Liver (tissue), 8 donors: ENCODE measurements at regions not wholly inside any gene's neighbourhood (a gene's known extent, or its start where the extent isn't known, plus 50 kb on each side); places are given as distances from the start of the nearest gene placed in this dataset.

Source experiments
- DNase-seq: peaks from one replicate; pipeline ENCODE4 v3.0.0-alpha.2; 2017; ENCODE audit warnings: low spot score
- H3K27ac ChIP-seq, 2 donors: one replicate each; pipeline ENCODE4 v1.7.0; 2013; ENCODE audit warnings: inconsistent platforms in 2 of 2, low read length in 2 of 2, control low read depth in 1 of 2, low read depth in 1 of 2, mild to moderate bottlenecking in 1 of 2
- H3K27me3 ChIP-seq, 4 donors: one replicate each; pipeline versions ENCODE4 v1.6.1 to v1.7.0; 2013; ENCODE audit warnings: low read length in 3 of 4, inconsistent platforms in 1 of 4, mild to moderate bottlenecking in 1 of 4, moderate library complexity in 1 of 4; ENCODE audit not compliant: control insufficient read depth in 4 of 4, insufficient read depth in 4 of 4
- H3K36me3 ChIP-seq, 4 donors: one replicate each; pipeline versions ENCODE4 v1.6.1 to v1.7.0; 2013; ENCODE audit warnings: low read length in 3 of 4, mild to moderate bottlenecking in 3 of 4, low read depth in 1 of 4, moderate library complexity in 1 of 4; ENCODE audit not compliant: control insufficient read depth in 4 of 4, insufficient read depth in 3 of 4
- H3K4me1 ChIP-seq, 4 donors: one replicate each; pipeline versions ENCODE4 v1.6.1 to v1.7.0; 2013; ENCODE audit warnings: low read length in 3 of 4, mild to moderate bottlenecking in 3 of 4, moderate library complexity in 1 of 4; ENCODE audit not compliant: control insufficient read depth in 4 of 4, insufficient read depth in 4 of 4
- H3K4me3 ChIP-seq, 3 donors: one replicate each; pipeline versions ENCODE4 v1.6.1 to v1.7.0; 2013; ENCODE audit warnings: low read length in 3 of 3, control low read depth in 1 of 3, low read depth in 1 of 3, mild to moderate bottlenecking in 1 of 3
- H3K9ac ChIP-seq, 2 donors: one replicate each; pipeline ENCODE4 v1.7.0; 2013; ENCODE audit warnings: low read length in 2 of 2, mild to moderate bottlenecking in 2 of 2, moderate library complexity in 2 of 2, control low read depth in 1 of 2, low read depth in 1 of 2
- H3K9me3 ChIP-seq, 4 donors: one replicate each; pipeline versions ENCODE4 v1.6.1 to v1.7.0; 2013; ENCODE audit warnings: low read length in 3 of 4; ENCODE audit not compliant: control insufficient read depth in 4 of 4
- HNF4A ChIP-seq, 2 donors: conservative IDR thresholded peaks; 2 replicates each; pipeline ENCODE4 v1.6.1; 2016; ENCODE audit warnings: antibody characterized with exemption in 2 of 2, mild to moderate bottlenecking in 2 of 2
- HNF4G ChIP-seq: IDR thresholded peaks from 2 replicates; pipeline ENCODE4 v1.6.1; 2016; ENCODE audit warnings: antibody characterized with exemption
- JUND ChIP-seq, 2 donors: IDR thresholded peaks; 2 replicates each; pipeline ENCODE4 v1.6.1; 2016; ENCODE audit warnings: antibody characterized with exemption in 2 of 2
- NR2F2 ChIP-seq: IDR thresholded peaks from 2 replicates; pipeline ENCODE4 v1.6.1; 2016; ENCODE audit warnings: antibody characterized with exemption
- RAD21 ChIP-seq, 2 donors: IDR thresholded peaks; 2 replicates each; pipeline ENCODE4 v1.6.1; 2016; ENCODE audit warnings: antibody characterized with exemption in 2 of 2, mild to moderate bottlenecking in 2 of 2
- SP1 ChIP-seq: IDR thresholded peaks from 2 replicates; pipeline ENCODE4 v1.6.1; 2018; ENCODE audit warnings: antibody characterized with exemption, mild to moderate bottlenecking
- TAF1 ChIP-seq: conservative IDR thresholded peaks from 2 replicates; pipeline ENCODE4 v1.6.1; 2016; ENCODE audit warnings: antibody characterized with exemption, mild to moderate bottlenecking
- YY1 ChIP-seq: IDR thresholded peaks from 2 replicates; pipeline ENCODE4 v1.6.1; 2016; ENCODE audit warnings: antibody characterized with exemption, mild to moderate bottlenecking
- WGBS: extraction: QIAGEN DNeasy Blood & Tissue Kit; methylation state at CpG from one replicate; pipeline ENCODE4 v1.1.7; 2013; 5-methylcytosine and 5-hydroxymethylcytosine counted together
- TF ChIP-seq, protein P1 (sequence below): IDR thresholded peaks from 2 replicates; pipeline ENCODE4 v1.6.1; 2016; ENCODE audit warnings: antibody characterized with exemption
- TF ChIP-seq, protein P2 (sequence below): fragments of 150-350 bp; IDR thresholded peaks from 2 replicates; pipeline ENCODE4 v1.5.1; 2017; ENCODE audit warnings: improper control_type of control experiment, low read depth, low read length; ENCODE audit not compliant: missing input control
- TF ChIP-seq, protein P3 (sequence below): IDR thresholded peaks from 2 replicates; pipeline ENCODE4 v1.6.1; 2016; ENCODE audit warnings: antibody characterized with exemption, mild to moderate bottlenecking
- TF ChIP-seq, protein P4 (sequence below): IDR thresholded peaks from 2 replicates; pipeline ENCODE4 v1.6.1; 2016; ENCODE audit warnings: antibody characterized with exemption
- donor health status: healthy.
- donor health status: healthy.
- donor health status: healthy.
- donor health status: healthy.
- donor health status: healthy.

DNA sequence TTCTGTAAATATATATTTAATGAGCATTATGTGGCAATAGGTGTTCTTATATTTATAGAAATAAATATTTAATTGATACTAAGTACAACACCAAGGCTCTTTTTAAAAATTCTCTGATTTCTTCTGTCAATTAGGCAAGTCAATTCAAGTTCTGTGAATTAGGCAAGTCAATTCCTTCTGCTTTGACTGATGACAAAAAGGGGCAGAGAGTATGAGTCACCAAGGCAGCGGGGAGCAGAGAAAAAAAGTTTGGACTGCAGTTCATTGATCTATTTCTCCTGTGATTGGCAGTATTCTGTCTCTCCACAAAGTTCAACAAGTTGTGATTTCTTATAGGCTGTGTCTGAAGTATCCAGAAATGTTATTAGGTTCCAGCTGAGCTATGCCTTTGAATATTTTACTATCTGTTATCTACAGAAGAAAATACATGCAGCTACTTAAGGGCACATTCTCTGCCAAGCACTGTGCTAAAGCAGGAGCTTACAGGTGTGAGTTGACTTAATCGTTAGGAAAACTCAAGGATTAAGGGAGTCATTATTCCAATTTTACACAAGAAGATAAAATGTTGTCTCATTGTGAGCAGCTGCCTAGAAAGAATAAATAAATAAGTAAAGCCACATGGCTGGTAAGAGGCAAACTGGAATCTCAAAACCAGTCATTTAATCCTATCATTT is 206.4 kb upstream of the ALG10B start:
- H3K9ac ChIP-seq, result no peak overlapping the region
- TF ChIP-seq NR2F2 (no peak), HNF4A (conservative IDR thresholded peaks at IDR 0.05) (no peak)
- TF ChIP-seq, protein P1, sequence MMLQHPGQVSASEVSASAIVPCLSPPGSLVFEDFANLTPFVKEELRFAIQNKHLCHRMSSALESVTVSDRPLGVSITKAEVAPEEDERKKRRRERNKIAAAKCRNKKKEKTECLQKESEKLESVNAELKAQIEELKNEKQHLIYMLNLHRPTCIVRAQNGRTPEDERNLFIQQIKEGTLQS, result no peak
- TF ChIP-seq, protein P2, sequence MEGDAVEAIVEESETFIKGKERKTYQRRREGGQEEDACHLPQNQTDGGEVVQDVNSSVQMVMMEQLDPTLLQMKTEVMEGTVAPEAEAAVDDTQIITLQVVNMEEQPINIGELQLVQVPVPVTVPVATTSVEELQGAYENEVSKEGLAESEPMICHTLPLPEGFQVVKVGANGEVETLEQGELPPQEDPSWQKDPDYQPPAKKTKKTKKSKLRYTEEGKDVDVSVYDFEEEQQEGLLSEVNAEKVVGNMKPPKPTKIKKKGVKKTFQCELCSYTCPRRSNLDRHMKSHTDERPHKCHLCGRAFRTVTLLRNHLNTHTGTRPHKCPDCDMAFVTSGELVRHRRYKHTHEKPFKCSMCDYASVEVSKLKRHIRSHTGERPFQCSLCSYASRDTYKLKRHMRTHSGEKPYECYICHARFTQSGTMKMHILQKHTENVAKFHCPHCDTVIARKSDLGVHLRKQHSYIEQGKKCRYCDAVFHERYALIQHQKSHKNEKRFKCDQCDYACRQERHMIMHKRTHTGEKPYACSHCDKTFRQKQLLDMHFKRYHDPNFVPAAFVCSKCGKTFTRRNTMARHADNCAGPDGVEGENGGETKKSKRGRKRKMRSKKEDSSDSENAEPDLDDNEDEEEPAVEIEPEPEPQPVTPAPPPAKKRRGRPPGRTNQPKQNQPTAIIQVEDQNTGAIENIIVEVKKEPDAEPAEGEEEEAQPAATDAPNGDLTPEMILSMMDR, result no peak
- TF ChIP-seq, protein P3, sequence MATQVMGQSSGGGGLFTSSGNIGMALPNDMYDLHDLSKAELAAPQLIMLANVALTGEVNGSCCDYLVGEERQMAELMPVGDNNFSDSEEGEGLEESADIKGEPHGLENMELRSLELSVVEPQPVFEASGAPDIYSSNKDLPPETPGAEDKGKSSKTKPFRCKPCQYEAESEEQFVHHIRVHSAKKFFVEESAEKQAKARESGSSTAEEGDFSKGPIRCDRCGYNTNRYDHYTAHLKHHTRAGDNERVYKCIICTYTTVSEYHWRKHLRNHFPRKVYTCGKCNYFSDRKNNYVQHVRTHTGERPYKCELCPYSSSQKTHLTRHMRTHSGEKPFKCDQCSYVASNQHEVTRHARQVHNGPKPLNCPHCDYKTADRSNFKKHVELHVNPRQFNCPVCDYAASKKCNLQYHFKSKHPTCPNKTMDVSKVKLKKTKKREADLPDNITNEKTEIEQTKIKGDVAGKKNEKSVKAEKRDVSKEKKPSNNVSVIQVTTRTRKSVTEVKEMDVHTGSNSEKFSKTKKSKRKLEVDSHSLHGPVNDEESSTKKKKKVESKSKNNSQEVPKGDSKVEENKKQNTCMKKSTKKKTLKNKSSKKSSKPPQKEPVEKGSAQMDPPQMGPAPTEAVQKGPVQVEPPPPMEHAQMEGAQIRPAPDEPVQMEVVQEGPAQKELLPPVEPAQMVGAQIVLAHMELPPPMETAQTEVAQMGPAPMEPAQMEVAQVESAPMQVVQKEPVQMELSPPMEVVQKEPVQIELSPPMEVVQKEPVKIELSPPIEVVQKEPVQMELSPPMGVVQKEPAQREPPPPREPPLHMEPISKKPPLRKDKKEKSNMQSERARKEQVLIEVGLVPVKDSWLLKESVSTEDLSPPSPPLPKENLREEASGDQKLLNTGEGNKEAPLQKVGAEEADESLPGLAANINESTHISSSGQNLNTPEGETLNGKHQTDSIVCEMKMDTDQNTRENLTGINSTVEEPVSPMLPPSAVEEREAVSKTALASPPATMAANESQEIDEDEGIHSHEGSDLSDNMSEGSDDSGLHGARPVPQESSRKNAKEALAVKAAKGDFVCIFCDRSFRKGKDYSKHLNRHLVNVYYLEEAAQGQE, result no peak
- no peak overlapping the region for H3K27ac ChIP-seq
- H3K36me3 ChIP-seq, result no peaks in the 10 kb centered on the region
- 67% methylated on average over 2 of the region's 2 CpGs for WGBS
- no peaks in the 10 kb centered on the region for H3K27me3 ChIP-seq
- H3K4me3 ChIP-seq, result no peak overlapping the region
- H3K4me1 ChIP-seq, result no peaks in the 10 kb centered on the region
- DNase-seq, result no peak
- no peaks in the 10 kb centered on the region for H3K9me3 ChIP-seq

DNA sequence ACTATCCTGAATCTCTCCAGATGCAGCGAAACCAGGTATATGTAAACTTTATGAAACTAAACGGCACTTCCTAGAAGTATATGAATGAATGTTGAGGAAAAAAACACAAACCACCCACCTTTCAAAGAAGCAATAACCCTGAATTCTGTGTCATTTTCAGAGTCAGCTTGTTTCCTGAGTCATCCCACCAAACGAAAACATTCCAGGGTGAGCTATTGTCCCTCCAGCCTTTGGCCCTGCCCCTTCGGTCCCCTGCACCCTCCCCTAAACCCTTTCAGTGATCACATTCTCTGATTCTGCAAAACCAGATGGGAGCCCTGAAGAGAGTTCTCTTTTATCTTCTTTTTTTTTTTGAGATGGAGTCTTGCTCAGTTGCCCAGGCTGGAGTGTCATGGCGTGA is 202.6 kb upstream of the ALG10B start:
- Histone ChIP-seq H3K9ac (no peak overlapping the region), H3K27ac (no peak overlapping the region), H3K4me3 (no peak overlapping the region), H3K27me3 (no peaks in the 10 kb centered on the region), H3K4me1 (no peaks in the 10 kb centered on the region), H3K36me3 (no peaks in the 10 kb centered on the region), H3K9me3 (no peaks in the 10 kb centered on the region)
- TF ChIP-seq JUND (IDR thresholded peaks at IDR 0.05) (no peak), RAD21 (IDR thresholded peaks at IDR 0.05) (no peak), TAF1 (no peak), SP1 (no peak), YY1 (no peak), HNF4G (no peak)
- TF ChIP-seq, protein P1, result no peak
- TF ChIP-seq, protein P4, sequence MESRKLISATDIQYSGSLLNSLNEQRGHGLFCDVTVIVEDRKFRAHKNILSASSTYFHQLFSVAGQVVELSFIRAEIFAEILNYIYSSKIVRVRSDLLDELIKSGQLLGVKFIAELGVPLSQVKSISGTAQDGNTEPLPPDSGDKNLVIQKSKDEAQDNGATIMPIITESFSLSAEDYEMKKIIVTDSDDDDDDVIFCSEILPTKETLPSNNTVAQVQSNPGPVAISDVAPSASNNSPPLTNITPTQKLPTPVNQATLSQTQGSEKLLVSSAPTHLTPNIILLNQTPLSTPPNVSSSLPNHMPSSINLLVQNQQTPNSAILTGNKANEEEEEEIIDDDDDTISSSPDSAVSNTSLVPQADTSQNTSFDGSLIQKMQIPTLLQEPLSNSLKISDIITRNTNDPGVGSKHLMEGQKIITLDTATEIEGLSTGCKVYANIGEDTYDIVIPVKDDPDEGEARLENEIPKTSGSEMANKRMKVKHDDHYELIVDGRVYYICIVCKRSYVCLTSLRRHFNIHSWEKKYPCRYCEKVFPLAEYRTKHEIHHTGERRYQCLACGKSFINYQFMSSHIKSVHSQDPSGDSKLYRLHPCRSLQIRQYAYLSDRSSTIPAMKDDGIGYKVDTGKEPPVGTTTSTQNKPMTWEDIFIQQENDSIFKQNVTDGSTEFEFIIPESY, result no peak
- TF ChIP-seq, protein P3, result no peak
- DNase-seq, result no peak
- WGBS, result 67% methylated on average over 5 of the region's 5 CpGs
